ENCODE measurements at regions not wholly inside any gene's neighbourhood (a gene's known extent, or its start where the extent isn't known, plus 50 kb on each side); places are given as distances from the start of the nearest gene placed in this dataset.

DNA sequence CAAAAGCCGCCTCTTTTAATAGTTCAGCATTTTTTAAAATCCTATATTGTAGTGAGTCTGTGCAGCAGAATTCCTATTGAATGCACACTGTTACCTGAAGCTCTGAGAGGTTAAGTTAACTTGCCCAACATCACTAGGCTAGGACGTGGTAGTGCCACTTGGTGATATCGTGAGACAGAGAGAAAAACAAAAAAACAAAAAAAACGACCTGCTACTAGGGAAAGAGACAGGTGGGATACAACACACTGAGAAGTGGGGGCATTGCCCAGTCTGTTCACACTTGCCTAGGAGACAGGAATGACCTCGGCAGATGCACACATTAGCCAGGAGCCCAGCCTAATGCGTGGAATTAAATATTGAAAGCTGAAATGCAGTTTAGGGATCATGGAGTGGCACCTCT, 129.7 kb upstream of the CCND2 start:
- peaks cover 3% of the 10 kb centered on the region; the same call in 1 of the 2 replicates for H3K9me3 ChIP-seq (ENCODE audit: control insufficient read depth, insufficient read depth, low read length)
- H2BK20ac ChIP-seq (ENCODE audit: low read depth, low read length), result no peak overlapping the region
- H3K4me3 ChIP-seq (ENCODE audit: insufficient read depth, low read depth, low read length), result no peak overlapping the region
- no peak overlapping the region for H2AK5ac ChIP-seq (ENCODE audit: low read depth, low read length)
- intact Hi-C loops (cut with micrococcal nuclease) (no loop called here), in situ Hi-C loops (cut with MboI; ENCODE audit: low sequenced_read_pairs) (no loop called here), dilution Hi-C loops (cut with HindIII; ENCODE audit: low sequenced_read_pairs, unreplicated experiment) (no loop called here)
- H3K9me1 ChIP-seq (ENCODE audit: insufficient read depth, low read length), result no peaks in the 10 kb centered on the region
- no peaks in the 10 kb centered on the region for H3K79me1 ChIP-seq (ENCODE audit: low read depth in 1 of 2, low read length in 2 of 2)
- ChIA-PET CTCF (interaction anchor here (0.9 kb wide), 1 partner anchor 10 kb away, joined by 3 read pairs; no protein-coding TSS in a partner anchor), POLR2A (ENCODE audit: unreplicated experiment) (no interaction called here)
- H3K14ac ChIP-seq (replicated peaks; ENCODE audit: low read depth, low read length), result no peak overlapping the region
- ATAC-seq (ENCODE audit: low read depth) (no peak), DNase-seq (no peak)
- WGBS, 2 experiments (ENCODE audit: extremely low coverage in 2 of 2, insufficient read length in 1 of 2), result 60% methylated on average over 3 of the region's 6 CpGs; no CpG with 5 or more reads in 1 of the 2 experiments
- no peak overlapping the region for H2BK120ac ChIP-seq (ENCODE audit: low read depth, low read length)
- H2AK9ac ChIP-seq (replicated peaks; ENCODE audit: low read depth, low read length, poor library complexity), result no peak overlapping the region
- no peak overlapping the region for H4K5ac ChIP-seq (ENCODE audit: low read depth, low read length)
- H3K4me2 ChIP-seq (ENCODE audit: low read depth, low read length), result no peak overlapping the region
- no peak overlapping the region for H3K9ac ChIP-seq (ENCODE audit: low read depth, low read length)
- H2AFZ ChIP-seq (replicated peaks; ENCODE audit: low read length, poor library complexity), result no peak overlapping the region
- H3K56ac ChIP-seq (ENCODE audit: extremely low read depth, insufficient read depth, low read length), result no peak overlapping the region
- no peak for TF ChIP-seq POLR2A (IDR thresholded peaks at IDR 0.05; ENCODE audit: low read depth, low read length)
- TF ChIP-seq SMC3 (IDR thresholded peaks at IDR 0.05; ENCODE audit: low read depth, low read length), result no peak
- TF ChIP-seq, protein P1, sequence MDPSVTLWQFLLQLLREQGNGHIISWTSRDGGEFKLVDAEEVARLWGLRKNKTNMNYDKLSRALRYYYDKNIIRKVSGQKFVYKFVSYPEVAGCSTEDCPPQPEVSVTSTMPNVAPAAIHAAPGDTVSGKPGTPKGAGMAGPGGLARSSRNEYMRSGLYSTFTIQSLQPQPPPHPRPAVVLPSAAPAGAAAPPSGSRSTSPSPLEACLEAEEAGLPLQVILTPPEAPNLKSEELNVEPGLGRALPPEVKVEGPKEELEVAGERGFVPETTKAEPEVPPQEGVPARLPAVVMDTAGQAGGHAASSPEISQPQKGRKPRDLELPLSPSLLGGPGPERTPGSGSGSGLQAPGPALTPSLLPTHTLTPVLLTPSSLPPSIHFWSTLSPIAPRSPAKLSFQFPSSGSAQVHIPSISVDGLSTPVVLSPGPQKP (IDR thresholded peaks at IDR 0.05; ENCODE audit: borderline replicate concordance, low read depth, low read length), result no peak
- no peak overlapping the region for H2BK15ac ChIP-seq (ENCODE audit: low read depth, low read length)
- no peak overlapping the region for H4K91ac ChIP-seq (ENCODE audit: insufficient read depth, low read depth, low read length)
- no peaks in the 10 kb centered on the region for H3K36me3 ChIP-seq (ENCODE audit: control insufficient read depth, insufficient read depth, low read length)
- no peak overlapping the region for H2BK5ac ChIP-seq (ENCODE audit: low read depth, low read length, poor library complexity, severe bottlenecking)
- H3K4me1 ChIP-seq (ENCODE audit: control insufficient read depth, insufficient read depth, low read length), result no peaks in the 10 kb centered on the region
- H3K27ac ChIP-seq (ENCODE audit: insufficient read depth, low read length), result no peak overlapping the region
- H4K20me1 ChIP-seq (ENCODE audit: insufficient read depth, low read length), result no peaks in the 10 kb centered on the region
- H3K27me3 ChIP-seq (ENCODE audit: control insufficient read depth, insufficient read depth, low read length), result peaks cover 9% of the 10 kb centered on the region
- no peak overlapping the region for H3K4ac ChIP-seq (ENCODE audit: low read depth, low read length)
- no TSS peak for BruUV-seq (replicated peaks)
- no peak overlapping the region for H3K23ac ChIP-seq (ENCODE audit: low read depth, low read length)
- H3K18ac ChIP-seq (ENCODE audit: low read depth, low read length), result no peak overlapping the region
- H4K8ac ChIP-seq (ENCODE audit: low read depth in 2 of 2, low read length in 2 of 2), result no peak overlapping the region

All from IMR-90 (cell line).